DND-41 (cell line): ENCODE measurements at regions not wholly inside any gene's neighbourhood (a gene's known extent, or its start where the extent isn't known, plus 50 kb on each side); places are given as distances from the start of the nearest gene placed in this dataset.

Experiments used
- EZH2 ChIP-seq: IDR thresholded peaks from 3 replicates; pipeline ENCODE4 v1.6.1; 2012; ENCODE audit warnings: borderline replicate concordance, low read depth, mild to moderate bottlenecking, moderate library complexity, low read length, inconsistent platforms; ENCODE audit not compliant: severe bottlenecking
- TF ChIP-seq, protein P1 (sequence below): IDR thresholded peaks from 2 replicates; pipeline ENCODE4 v1.5.1; 2012; ENCODE audit warnings: borderline replicate concordance, low read length, moderate library complexity, mild to moderate bottlenecking; ENCODE audit not compliant: poor library complexity, severe bottlenecking; ENCODE audit errors: extremely low read depth

GRCh38 chr4:115580901-115581300 lies 467.5 kb upstream of the NDST4 start:
- TF ChIP-seq, protein P1, sequence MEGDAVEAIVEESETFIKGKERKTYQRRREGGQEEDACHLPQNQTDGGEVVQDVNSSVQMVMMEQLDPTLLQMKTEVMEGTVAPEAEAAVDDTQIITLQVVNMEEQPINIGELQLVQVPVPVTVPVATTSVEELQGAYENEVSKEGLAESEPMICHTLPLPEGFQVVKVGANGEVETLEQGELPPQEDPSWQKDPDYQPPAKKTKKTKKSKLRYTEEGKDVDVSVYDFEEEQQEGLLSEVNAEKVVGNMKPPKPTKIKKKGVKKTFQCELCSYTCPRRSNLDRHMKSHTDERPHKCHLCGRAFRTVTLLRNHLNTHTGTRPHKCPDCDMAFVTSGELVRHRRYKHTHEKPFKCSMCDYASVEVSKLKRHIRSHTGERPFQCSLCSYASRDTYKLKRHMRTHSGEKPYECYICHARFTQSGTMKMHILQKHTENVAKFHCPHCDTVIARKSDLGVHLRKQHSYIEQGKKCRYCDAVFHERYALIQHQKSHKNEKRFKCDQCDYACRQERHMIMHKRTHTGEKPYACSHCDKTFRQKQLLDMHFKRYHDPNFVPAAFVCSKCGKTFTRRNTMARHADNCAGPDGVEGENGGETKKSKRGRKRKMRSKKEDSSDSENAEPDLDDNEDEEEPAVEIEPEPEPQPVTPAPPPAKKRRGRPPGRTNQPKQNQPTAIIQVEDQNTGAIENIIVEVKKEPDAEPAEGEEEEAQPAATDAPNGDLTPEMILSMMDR: no peak
- no peak for TF ChIP-seq EZH2
